SK-N-SH treated with all-trans-retinoic acid at 6 μM for 48 hours (cell line): ENCODE measurements at regions not wholly inside any gene's neighbourhood (a gene's known extent, or its start where the extent isn't known, plus 50 kb on each side); places are given as distances from the start of the nearest gene placed in this dataset.

Source experiments
- ISL1 ChIP-seq: fragments of 250-450 bp; sonication (Bioruptor Pico); IDR thresholded peaks from 2 replicates; pipeline ENCODE4 v2.1.2; 2022; ENCODE audit warnings: mild to moderate bottlenecking, moderate library complexity
- OSR1 ChIP-seq: fragments of 250-450 bp; sonication (Bioruptor Pico); IDR thresholded peaks from 2 replicates; pipeline ENCODE4 v1.8.0; 2022; ENCODE audit warnings: moderate library complexity, mild to moderate bottlenecking, inconsistent platforms
- RARB ChIP-seq: fragments of 250-450 bp; sonication (Bioruptor Pico); IDR thresholded peaks from 2 replicates; pipeline ENCODE4 v1.8.0; 2021; ENCODE audit warnings: mild to moderate bottlenecking, moderate library complexity
- TCF4 ChIP-seq: fragments of 250-450 bp; sonication (Bioruptor Pico); IDR thresholded peaks from 2 replicates; pipeline ENCODE4 v1.8.0; 2021; ENCODE audit warnings: mild to moderate bottlenecking, moderate library complexity, borderline replicate concordance
- ZFP3 ChIP-seq: fragments of 250-450 bp; sonication (Bioruptor Pico); IDR thresholded peaks from 2 replicates; pipeline ENCODE4 v1.5.0; 2020; ENCODE audit warnings: mild to moderate bottlenecking, moderate library complexity
- ZFP30 ChIP-seq: fragments of 450-650 bp; formaldehyde crosslinking; IDR thresholded peaks from 2 replicates; pipeline ENCODE4 v1.5.0; 2022; ENCODE audit warnings: mild to moderate bottlenecking, moderate library complexity
- ZNF70 ChIP-seq: fragments of 450-650 bp; formaldehyde crosslinking; IDR thresholded peaks from 2 replicates; pipeline ENCODE4 v1.5.0; 2020; ENCODE audit warnings: mild to moderate bottlenecking, moderate library complexity
- TF ChIP-seq, protein P1 (sequence below): fragments of 250-450 bp; sonication (Bioruptor Pico); IDR thresholded peaks from 2 replicates; pipeline ENCODE4 v1.5.1; 2020; ENCODE audit warnings: low read depth, mild to moderate bottlenecking, moderate library complexity

GRCh38 chr16:48676836-48677235, 66.9 kb upstream of the N4BP1 start:
- no peak for TF ChIP-seq ZFP30 (CRISPR knock-in tag)
- TF ChIP-seq ISL1: no peak
- no peak for TF ChIP-seq RARB (CRISPR knock-in tag)
- no peak for TF ChIP-seq OSR1 (CRISPR knock-in tag)
- TF ChIP-seq, protein P1, sequence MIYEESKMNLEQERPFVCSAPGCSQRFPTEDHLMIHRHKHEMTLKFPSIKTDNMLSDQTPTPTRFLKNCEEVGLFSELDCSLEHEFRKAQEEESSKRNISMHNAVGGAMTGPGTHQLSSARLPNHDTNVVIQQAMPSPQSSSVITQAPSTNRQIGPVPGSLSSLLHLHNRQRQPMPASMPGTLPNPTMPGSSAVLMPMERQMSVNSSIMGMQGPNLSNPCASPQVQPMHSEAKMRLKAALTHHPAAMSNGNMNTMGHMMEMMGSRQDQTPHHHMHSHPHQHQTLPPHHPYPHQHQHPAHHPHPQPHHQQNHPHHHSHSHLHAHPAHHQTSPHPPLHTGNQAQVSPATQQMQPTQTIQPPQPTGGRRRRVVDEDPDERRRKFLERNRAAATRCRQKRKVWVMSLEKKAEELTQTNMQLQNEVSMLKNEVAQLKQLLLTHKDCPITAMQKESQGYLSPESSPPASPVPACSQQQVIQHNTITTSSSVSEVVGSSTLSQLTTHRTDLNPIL (CRISPR knock-in tag): no peak
- TF ChIP-seq ZFP3: no peak
- TF ChIP-seq ZNF70: no peak
- no peak for TF ChIP-seq TCF4 (CRISPR knock-in tag)
